Liver (tissue), 8 donors: ENCODE measurements at regions not wholly inside any gene's neighbourhood (a gene's known extent, or its start where the extent isn't known, plus 50 kb on each side); places are given as distances from the start of the nearest gene placed in this dataset.
"Not testable (repeated sequence)": the region's sequence is repeated elsewhere in the genome, so short reads cannot be mapped to it uniquely, and the experiment has no call there.

ENCODE experiments used
- DNase-seq: peaks from one replicate; pipeline ENCODE4 v3.0.0-alpha.2; 2017; ENCODE audit warnings: low spot score
- H3K27ac ChIP-seq, 2 donors: one replicate each; pipeline ENCODE4 v1.7.0; 2013; ENCODE audit warnings: inconsistent platforms in 2 of 2, low read length in 2 of 2, control low read depth in 1 of 2, low read depth in 1 of 2, mild to moderate bottlenecking in 1 of 2
- H3K27me3 ChIP-seq, 4 donors: one replicate each; pipeline versions ENCODE4 v1.6.1 to v1.7.0; 2013; ENCODE audit warnings: low read length in 3 of 4, inconsistent platforms in 1 of 4, mild to moderate bottlenecking in 1 of 4, moderate library complexity in 1 of 4; ENCODE audit not compliant: control insufficient read depth in 4 of 4, insufficient read depth in 4 of 4
- H3K36me3 ChIP-seq, 4 donors: one replicate each; pipeline versions ENCODE4 v1.6.1 to v1.7.0; 2013; ENCODE audit warnings: low read length in 3 of 4, mild to moderate bottlenecking in 3 of 4, low read depth in 1 of 4, moderate library complexity in 1 of 4; ENCODE audit not compliant: control insufficient read depth in 4 of 4, insufficient read depth in 3 of 4
- H3K4me1 ChIP-seq, 4 donors: one replicate each; pipeline versions ENCODE4 v1.6.1 to v1.7.0; 2013; ENCODE audit warnings: low read length in 3 of 4, mild to moderate bottlenecking in 3 of 4, moderate library complexity in 1 of 4; ENCODE audit not compliant: control insufficient read depth in 4 of 4, insufficient read depth in 4 of 4
- H3K4me3 ChIP-seq, 3 donors: one replicate each; pipeline versions ENCODE4 v1.6.1 to v1.7.0; 2013; ENCODE audit warnings: low read length in 3 of 3, control low read depth in 1 of 3, low read depth in 1 of 3, mild to moderate bottlenecking in 1 of 3
- H3K9ac ChIP-seq, 2 donors: one replicate each; pipeline ENCODE4 v1.7.0; 2013; ENCODE audit warnings: low read length in 2 of 2, mild to moderate bottlenecking in 2 of 2, moderate library complexity in 2 of 2, control low read depth in 1 of 2, low read depth in 1 of 2
- H3K9me3 ChIP-seq, 4 donors: one replicate each; pipeline versions ENCODE4 v1.6.1 to v1.7.0; 2013; ENCODE audit warnings: low read length in 3 of 4; ENCODE audit not compliant: control insufficient read depth in 4 of 4
- EGR1 ChIP-seq, 2 donors: IDR thresholded peaks; 2 replicates each; pipeline ENCODE4 v1.6.1; 2016 to 2018; ENCODE audit warnings: antibody characterized with exemption in 2 of 2, low read depth in 2 of 2
- FOXA1 ChIP-seq: IDR thresholded peaks from 2 replicates; pipeline ENCODE4 v1.6.1; 2016; ENCODE audit warnings: antibody characterized with exemption
- FOXA2 ChIP-seq: IDR thresholded peaks from 2 replicates; pipeline ENCODE4 v1.6.1; 2016; ENCODE audit warnings: antibody characterized with exemption
- GABPA ChIP-seq, 2 donors: IDR thresholded peaks in 1 of 2; conservative IDR thresholded peaks in 1 of 2; 2 replicates each; pipeline ENCODE4 v1.6.1; 2016; ENCODE audit warnings: antibody characterized with exemption in 2 of 2, mild to moderate bottlenecking in 1 of 2, moderate library complexity in 1 of 2
- HNF4A ChIP-seq, 2 donors: conservative IDR thresholded peaks; 2 replicates each; pipeline ENCODE4 v1.6.1; 2016; ENCODE audit warnings: antibody characterized with exemption in 2 of 2, mild to moderate bottlenecking in 2 of 2
- HNF4G ChIP-seq: IDR thresholded peaks from 2 replicates; pipeline ENCODE4 v1.6.1; 2016; ENCODE audit warnings: antibody characterized with exemption
- JUND ChIP-seq, 2 donors: IDR thresholded peaks; 2 replicates each; pipeline ENCODE4 v1.6.1; 2016; ENCODE audit warnings: antibody characterized with exemption in 2 of 2
- NR2F2 ChIP-seq: IDR thresholded peaks from 2 replicates; pipeline ENCODE4 v1.6.1; 2016; ENCODE audit warnings: antibody characterized with exemption
- RAD21 ChIP-seq, 2 donors: IDR thresholded peaks; 2 replicates each; pipeline ENCODE4 v1.6.1; 2016; ENCODE audit warnings: antibody characterized with exemption in 2 of 2, mild to moderate bottlenecking in 2 of 2
- RXRA ChIP-seq, 2 donors: IDR thresholded peaks; 2 replicates each; pipeline ENCODE4 v1.6.1; 2017 to 2018; ENCODE audit warnings: antibody characterized with exemption in 2 of 2, mild to moderate bottlenecking in 1 of 2
- SP1 ChIP-seq: IDR thresholded peaks from 2 replicates; pipeline ENCODE4 v1.6.1; 2018; ENCODE audit warnings: antibody characterized with exemption, mild to moderate bottlenecking
- TAF1 ChIP-seq: conservative IDR thresholded peaks from 2 replicates; pipeline ENCODE4 v1.6.1; 2016; ENCODE audit warnings: antibody characterized with exemption, mild to moderate bottlenecking
- YY1 ChIP-seq: IDR thresholded peaks from 2 replicates; pipeline ENCODE4 v1.6.1; 2016; ENCODE audit warnings: antibody characterized with exemption, mild to moderate bottlenecking
- WGBS: extraction: QIAGEN DNeasy Blood & Tissue Kit; methylation state at CpG from one replicate; pipeline ENCODE4 v1.1.7; 2013; 5-methylcytosine and 5-hydroxymethylcytosine counted together
- TF ChIP-seq, protein P1 (sequence below): IDR thresholded peaks from 2 replicates; pipeline ENCODE4 v1.6.1; 2016; ENCODE audit warnings: antibody characterized with exemption, mild to moderate bottlenecking
- TF ChIP-seq, protein P2 (sequence below): IDR thresholded peaks from 2 replicates; pipeline ENCODE4 v1.6.1; 2016; ENCODE audit warnings: antibody characterized with exemption
- TF ChIP-seq, protein P3 (sequence below): IDR thresholded peaks from 2 replicates; pipeline ENCODE4 v1.6.1; 2016; ENCODE audit warnings: antibody characterized with exemption
- TF ChIP-seq, protein P4 (sequence below): IDR thresholded peaks from 2 replicates; pipeline ENCODE4 v1.6.1; 2016; ENCODE audit warnings: antibody characterized with exemption
- TF ChIP-seq, protein P5 (sequence below): fragments of 150-350 bp; IDR thresholded peaks from 2 replicates; pipeline ENCODE4 v1.5.1; 2017; ENCODE audit warnings: improper control_type of control experiment, low read depth, low read length; ENCODE audit not compliant: missing input control
- donor health status: healthy.
- donor health status: healthy.
- donor health status: healthy.
- donor health status: healthy.
- donor health status: healthy.

DNA sequence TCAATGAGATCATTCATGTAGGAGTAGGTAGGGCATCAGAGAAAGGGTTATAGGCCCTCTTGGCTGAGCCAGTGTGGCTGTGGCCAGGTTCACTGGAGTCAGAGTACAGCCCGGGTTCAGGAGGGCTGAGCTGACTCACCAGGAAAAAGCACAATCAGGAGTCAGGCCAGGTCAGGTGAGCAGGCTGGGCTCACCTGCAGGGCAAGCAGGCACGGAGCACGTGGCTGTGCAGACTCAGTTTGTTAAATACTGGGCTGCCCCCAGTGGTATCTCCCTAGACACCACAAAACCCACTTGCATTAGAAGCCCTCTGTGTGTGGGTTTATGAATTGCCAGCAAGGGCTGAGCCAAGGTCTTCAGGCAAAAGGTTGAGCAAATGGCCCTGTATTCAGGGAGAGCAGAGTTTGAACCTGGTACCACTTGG, 122.1 kb upstream of the SERBP1 start:
- no peak for DNase-seq

DNA sequence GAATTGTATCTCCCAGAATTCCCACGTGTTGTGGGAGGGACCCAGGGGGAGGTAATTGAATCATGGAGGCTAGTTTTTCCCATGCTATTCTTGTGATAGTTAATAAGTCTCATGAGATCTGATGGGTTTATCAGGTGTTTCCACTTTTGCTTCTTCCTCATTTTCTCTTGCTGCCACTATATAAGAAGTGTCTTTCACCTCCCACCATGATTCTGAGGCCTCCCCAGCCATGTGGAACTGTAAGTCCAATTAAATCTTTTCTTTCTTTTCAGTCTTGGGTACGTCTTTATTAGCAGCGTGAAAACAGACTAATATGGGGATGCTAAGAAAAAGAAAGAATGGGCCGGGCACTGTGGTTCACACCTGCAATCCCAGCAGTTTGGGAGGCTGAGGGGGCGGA, 124.0 kb upstream of the SERBP1 start:
- not testable (repeated sequence) for DNase-seq, H3K4me3 ChIP-seq, H3K9ac ChIP-seq, H3K36me3 ChIP-seq, H3K27me3 ChIP-seq, H3K27ac ChIP-seq, H3K9me3 ChIP-seq
- peaks cover 3 to 40% (median 24%) of the 10 kb centered on the region in 4 donors for H3K4me1 ChIP-seq
- WGBS = 95% methylated on average over 5 of the region's 5 CpGs

More for the DNA sequence above, 122.1 kb upstream of the SERBP1 start:
- TF ChIP-seq FOXA1 = no peak
- peak; percentile 58 for TF ChIP-seq YY1
- TF ChIP-seq HNF4A (conservative IDR thresholded peaks at IDR 0.05) = peak; percentile 84 to 96
- TF ChIP-seq, protein P1, sequence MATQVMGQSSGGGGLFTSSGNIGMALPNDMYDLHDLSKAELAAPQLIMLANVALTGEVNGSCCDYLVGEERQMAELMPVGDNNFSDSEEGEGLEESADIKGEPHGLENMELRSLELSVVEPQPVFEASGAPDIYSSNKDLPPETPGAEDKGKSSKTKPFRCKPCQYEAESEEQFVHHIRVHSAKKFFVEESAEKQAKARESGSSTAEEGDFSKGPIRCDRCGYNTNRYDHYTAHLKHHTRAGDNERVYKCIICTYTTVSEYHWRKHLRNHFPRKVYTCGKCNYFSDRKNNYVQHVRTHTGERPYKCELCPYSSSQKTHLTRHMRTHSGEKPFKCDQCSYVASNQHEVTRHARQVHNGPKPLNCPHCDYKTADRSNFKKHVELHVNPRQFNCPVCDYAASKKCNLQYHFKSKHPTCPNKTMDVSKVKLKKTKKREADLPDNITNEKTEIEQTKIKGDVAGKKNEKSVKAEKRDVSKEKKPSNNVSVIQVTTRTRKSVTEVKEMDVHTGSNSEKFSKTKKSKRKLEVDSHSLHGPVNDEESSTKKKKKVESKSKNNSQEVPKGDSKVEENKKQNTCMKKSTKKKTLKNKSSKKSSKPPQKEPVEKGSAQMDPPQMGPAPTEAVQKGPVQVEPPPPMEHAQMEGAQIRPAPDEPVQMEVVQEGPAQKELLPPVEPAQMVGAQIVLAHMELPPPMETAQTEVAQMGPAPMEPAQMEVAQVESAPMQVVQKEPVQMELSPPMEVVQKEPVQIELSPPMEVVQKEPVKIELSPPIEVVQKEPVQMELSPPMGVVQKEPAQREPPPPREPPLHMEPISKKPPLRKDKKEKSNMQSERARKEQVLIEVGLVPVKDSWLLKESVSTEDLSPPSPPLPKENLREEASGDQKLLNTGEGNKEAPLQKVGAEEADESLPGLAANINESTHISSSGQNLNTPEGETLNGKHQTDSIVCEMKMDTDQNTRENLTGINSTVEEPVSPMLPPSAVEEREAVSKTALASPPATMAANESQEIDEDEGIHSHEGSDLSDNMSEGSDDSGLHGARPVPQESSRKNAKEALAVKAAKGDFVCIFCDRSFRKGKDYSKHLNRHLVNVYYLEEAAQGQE = peak; percentile 55
- no peak for TF ChIP-seq TAF1
- TF ChIP-seq, protein P2, sequence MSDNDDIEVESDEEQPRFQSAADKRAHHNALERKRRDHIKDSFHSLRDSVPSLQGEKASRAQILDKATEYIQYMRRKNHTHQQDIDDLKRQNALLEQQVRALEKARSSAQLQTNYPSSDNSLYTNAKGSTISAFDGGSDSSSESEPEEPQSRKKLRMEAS = peak; percentile 89
- no peak for TF ChIP-seq RAD21 (IDR thresholded peaks at IDR 0.05)
- peak; percentile 98 to 100 for TF ChIP-seq RXRA (IDR thresholded peaks at IDR 0.05)
- TF ChIP-seq, protein P3, sequence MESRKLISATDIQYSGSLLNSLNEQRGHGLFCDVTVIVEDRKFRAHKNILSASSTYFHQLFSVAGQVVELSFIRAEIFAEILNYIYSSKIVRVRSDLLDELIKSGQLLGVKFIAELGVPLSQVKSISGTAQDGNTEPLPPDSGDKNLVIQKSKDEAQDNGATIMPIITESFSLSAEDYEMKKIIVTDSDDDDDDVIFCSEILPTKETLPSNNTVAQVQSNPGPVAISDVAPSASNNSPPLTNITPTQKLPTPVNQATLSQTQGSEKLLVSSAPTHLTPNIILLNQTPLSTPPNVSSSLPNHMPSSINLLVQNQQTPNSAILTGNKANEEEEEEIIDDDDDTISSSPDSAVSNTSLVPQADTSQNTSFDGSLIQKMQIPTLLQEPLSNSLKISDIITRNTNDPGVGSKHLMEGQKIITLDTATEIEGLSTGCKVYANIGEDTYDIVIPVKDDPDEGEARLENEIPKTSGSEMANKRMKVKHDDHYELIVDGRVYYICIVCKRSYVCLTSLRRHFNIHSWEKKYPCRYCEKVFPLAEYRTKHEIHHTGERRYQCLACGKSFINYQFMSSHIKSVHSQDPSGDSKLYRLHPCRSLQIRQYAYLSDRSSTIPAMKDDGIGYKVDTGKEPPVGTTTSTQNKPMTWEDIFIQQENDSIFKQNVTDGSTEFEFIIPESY = peak; percentile 68
- peak; percentile 58 for TF ChIP-seq HNF4G
- peak; percentile 56 for TF ChIP-seq NR2F2
- no peak for TF ChIP-seq GABPA (IDR thresholded peaks at IDR 0.05 in 1 of 2, conservative IDR thresholded peaks at IDR 0.05 in 1 of 2)
- peak; percentile 91 for TF ChIP-seq SP1
- TF ChIP-seq, protein P4, sequence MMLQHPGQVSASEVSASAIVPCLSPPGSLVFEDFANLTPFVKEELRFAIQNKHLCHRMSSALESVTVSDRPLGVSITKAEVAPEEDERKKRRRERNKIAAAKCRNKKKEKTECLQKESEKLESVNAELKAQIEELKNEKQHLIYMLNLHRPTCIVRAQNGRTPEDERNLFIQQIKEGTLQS = peak; percentile 74
- TF ChIP-seq, protein P5, sequence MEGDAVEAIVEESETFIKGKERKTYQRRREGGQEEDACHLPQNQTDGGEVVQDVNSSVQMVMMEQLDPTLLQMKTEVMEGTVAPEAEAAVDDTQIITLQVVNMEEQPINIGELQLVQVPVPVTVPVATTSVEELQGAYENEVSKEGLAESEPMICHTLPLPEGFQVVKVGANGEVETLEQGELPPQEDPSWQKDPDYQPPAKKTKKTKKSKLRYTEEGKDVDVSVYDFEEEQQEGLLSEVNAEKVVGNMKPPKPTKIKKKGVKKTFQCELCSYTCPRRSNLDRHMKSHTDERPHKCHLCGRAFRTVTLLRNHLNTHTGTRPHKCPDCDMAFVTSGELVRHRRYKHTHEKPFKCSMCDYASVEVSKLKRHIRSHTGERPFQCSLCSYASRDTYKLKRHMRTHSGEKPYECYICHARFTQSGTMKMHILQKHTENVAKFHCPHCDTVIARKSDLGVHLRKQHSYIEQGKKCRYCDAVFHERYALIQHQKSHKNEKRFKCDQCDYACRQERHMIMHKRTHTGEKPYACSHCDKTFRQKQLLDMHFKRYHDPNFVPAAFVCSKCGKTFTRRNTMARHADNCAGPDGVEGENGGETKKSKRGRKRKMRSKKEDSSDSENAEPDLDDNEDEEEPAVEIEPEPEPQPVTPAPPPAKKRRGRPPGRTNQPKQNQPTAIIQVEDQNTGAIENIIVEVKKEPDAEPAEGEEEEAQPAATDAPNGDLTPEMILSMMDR = peak; percentile 32
- TF ChIP-seq JUND (IDR thresholded peaks at IDR 0.05) = peak; percentile 87 to 95
- TF ChIP-seq EGR1 (IDR thresholded peaks at IDR 0.05; ENCODE audit: low read depth in 2 of 2) = peak in 1 of 2 donors; percentile 56
- peak; percentile 14 for TF ChIP-seq FOXA2
- no peak overlapping the region for H3K4me3 ChIP-seq
- no peaks in the 10 kb centered on the region for H3K36me3 ChIP-seq
- no peak overlapping the region for H3K9ac ChIP-seq
- peak overlapping the region; percentile 62 to 79 for H3K27ac ChIP-seq
- 14% methylated on average over 3 of the region's 3 CpGs for WGBS
- no peaks in the 10 kb centered on the region for H3K27me3 ChIP-seq
- H3K9me3 ChIP-seq = no peaks in the 10 kb centered on the region
- peaks cover 3 to 22% (median 9%) of the 10 kb centered on the region in 4 donors for H3K4me1 ChIP-seq
